ENCODE measurements at regions not wholly inside any gene's neighbourhood (a gene's known extent, or its start where the extent isn't known, plus 50 kb on each side); places are given as distances from the start of the nearest gene placed in this dataset.
A peak's percentile ranks its signal among the peaks of the same experiment; 100 is the strongest.

DNA sequence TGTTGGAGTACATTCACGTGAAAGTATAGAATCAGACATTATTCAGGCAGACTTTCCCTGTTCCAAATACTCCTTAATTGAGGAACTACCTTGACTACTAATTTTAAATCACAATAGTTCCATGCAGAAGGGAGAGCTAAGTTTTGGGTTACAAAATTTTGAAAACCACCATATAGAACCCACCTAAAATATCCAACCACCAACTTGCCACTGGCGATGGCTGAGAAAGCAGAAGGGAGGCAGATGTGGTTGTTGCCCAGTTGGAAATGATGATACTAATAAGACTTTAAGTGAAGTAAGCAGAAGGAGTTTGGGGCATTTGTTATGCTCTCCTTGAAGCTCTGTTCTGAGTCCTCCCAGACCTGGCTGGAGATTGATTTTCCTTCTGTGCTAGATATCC, 190.7 kb downstream of the HLX start:
- TF ChIP-seq, protein P1, sequence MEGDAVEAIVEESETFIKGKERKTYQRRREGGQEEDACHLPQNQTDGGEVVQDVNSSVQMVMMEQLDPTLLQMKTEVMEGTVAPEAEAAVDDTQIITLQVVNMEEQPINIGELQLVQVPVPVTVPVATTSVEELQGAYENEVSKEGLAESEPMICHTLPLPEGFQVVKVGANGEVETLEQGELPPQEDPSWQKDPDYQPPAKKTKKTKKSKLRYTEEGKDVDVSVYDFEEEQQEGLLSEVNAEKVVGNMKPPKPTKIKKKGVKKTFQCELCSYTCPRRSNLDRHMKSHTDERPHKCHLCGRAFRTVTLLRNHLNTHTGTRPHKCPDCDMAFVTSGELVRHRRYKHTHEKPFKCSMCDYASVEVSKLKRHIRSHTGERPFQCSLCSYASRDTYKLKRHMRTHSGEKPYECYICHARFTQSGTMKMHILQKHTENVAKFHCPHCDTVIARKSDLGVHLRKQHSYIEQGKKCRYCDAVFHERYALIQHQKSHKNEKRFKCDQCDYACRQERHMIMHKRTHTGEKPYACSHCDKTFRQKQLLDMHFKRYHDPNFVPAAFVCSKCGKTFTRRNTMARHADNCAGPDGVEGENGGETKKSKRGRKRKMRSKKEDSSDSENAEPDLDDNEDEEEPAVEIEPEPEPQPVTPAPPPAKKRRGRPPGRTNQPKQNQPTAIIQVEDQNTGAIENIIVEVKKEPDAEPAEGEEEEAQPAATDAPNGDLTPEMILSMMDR (IDR thresholded peaks at IDR 0.05): no peak
- H3K4me3 Mint-ChIP-seq: peak overlapping the region; percentile 1 to 68
- H4K20me1 ChIP-seq (ENCODE audit: insufficient read depth, low read length): no peaks in the 10 kb centered on the region
- no peaks in the 10 kb centered on the region for H3K9me3 Mint-ChIP-seq
- peak overlapping the region; percentile 48 for H3K4me2 ChIP-seq (replicated peaks; ENCODE audit: extremely low read depth, low read length, poor library complexity, severe bottlenecking)
- H3K27ac Mint-ChIP-seq: peak overlapping the region; percentile 55 to 95 (median 93)
- H3K4me3 ChIP-seq (replicated peaks in 1 of 3; ENCODE audit: low read depth in 2 of 3, low read length in 3 of 3): peak overlapping the region in 1 of 3 experiments; percentile 42
- H3K9ac ChIP-seq (ENCODE audit: insufficient read depth, low read length, poor library complexity, severe bottlenecking): no peak overlapping the region
- no CpG with 5 or more reads among the region's 2 CpGs for WGBS (ENCODE audit: insufficient coverage)
- no peaks in the 10 kb centered on the region for H3K9me3 ChIP-seq (replicated peaks in 1 of 2; ENCODE audit: control insufficient read depth in 1 of 2, insufficient read depth in 1 of 2, low read length in 2 of 2)
- H3K36me3 Mint-ChIP-seq: peaks cover 0 to 2% of the 10 kb centered on the region in 2 donors
- H3K4me1 ChIP-seq (ENCODE audit: control insufficient read depth in 1 of 2, insufficient read depth in 2 of 2, low read length in 2 of 2): peaks cover 60 to 82% of the 10 kb centered on the region in 2 donors
- peaks cover 0 to 1% (median 0%) of the 10 kb centered on the region in 3 donors for H3K27me3 Mint-ChIP-seq (ENCODE audit: low read depth in 3 of 3)
- peaks cover 76% of the 10 kb centered on the region for H3K4me1 Mint-ChIP-seq
- H3K36me3 ChIP-seq (replicated peaks in 1 of 2; ENCODE audit: control insufficient read depth in 1 of 2, insufficient read depth in 2 of 2, low read length in 2 of 2): no peaks in the 10 kb centered on the region
- H3K27ac ChIP-seq (ENCODE audit: low read depth in 1 of 2, low read length in 2 of 2): peak overlapping the region in 1 of 2 donors; percentile 71
- no peak overlapping the region for H2AFZ ChIP-seq (ENCODE audit: insufficient read depth, low read depth, low read length, poor library complexity, severe bottlenecking)
- peak in 2 of 3 donors; percentile 7 to 25 for DNase-seq
- H3K27me3 ChIP-seq (ENCODE audit: control insufficient read depth in 2 of 2, insufficient read depth in 2 of 2, low read length in 2 of 2): no peaks in the 10 kb centered on the region
- no peaks in the 10 kb centered on the region for H3K79me2 ChIP-seq (ENCODE audit: insufficient read depth, low read length)
- intact Hi-C loops (cut with micrococcal nuclease): loop anchor here (5.0 to 10.0 kb wide), 2 partner anchors 55 to 58 kb away; no protein-coding TSS in a partner anchor

DNA sequence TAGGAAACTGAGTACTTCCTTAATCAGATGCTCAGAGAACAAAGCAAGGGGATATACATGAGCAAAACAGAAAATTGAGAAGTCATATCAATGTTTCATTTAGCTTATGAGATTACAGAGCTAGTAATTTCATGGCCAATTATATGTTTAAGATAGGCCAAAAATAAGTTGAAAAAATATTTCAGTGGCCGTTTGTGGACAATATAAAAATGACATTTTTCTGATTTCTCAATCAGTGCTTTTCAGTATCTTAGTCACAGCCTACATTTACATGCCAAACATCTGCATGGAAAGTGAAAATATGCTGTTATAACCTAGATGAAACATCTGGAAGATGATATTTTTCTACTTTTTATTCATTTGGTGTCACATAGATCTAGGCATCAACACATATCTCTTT, 192.5 kb downstream of the HLX start:
- H2AFZ ChIP-seq (ENCODE audit: insufficient read depth, low read depth, low read length, poor library complexity, severe bottlenecking): no peak overlapping the region
- Mint-ChIP-seq H3K9me3 (peaks cover 0 to 3% (median 0%) of the 10 kb centered on the region in 7 donors), H3K27ac (peak overlapping the region in 3 of 7 donors; percentile 31 to 77 (median 60)), H3K4me3 (peak overlapping the region in 1 of 2 donors; percentile 39), H3K4me1 (peaks cover 80% of the 10 kb centered on the region), H3K36me3 (peaks cover 2 to 3% of the 10 kb centered on the region in 2 donors), H3K27me3 (ENCODE audit: low read depth in 3 of 3) (peaks cover 0 to 1% (median 0%) of the 10 kb centered on the region in 3 donors)
- no peak overlapping the region for H3K27ac ChIP-seq (ENCODE audit: low read depth in 1 of 2, low read length in 2 of 2)
- H3K9ac ChIP-seq (ENCODE audit: insufficient read depth, low read length, poor library complexity, severe bottlenecking): no peak overlapping the region
- WGBS (ENCODE audit: insufficient coverage): no CpG with 5 or more reads among the region's 1 CpG
- H4K20me1 ChIP-seq (ENCODE audit: insufficient read depth, low read length): no peaks in the 10 kb centered on the region
- peaks cover 65 to 85% of the 10 kb centered on the region in 2 donors for H3K4me1 ChIP-seq (ENCODE audit: control insufficient read depth in 1 of 2, insufficient read depth in 2 of 2, low read length in 2 of 2)
- intact Hi-C loops (cut with micrococcal nuclease): loop anchor here in 1 of 2 donors (5.0 kb wide), 1 partner anchor 59 kb away; no protein-coding TSS in a partner anchor
- no peaks in the 10 kb centered on the region for H3K27me3 ChIP-seq (ENCODE audit: control insufficient read depth in 2 of 2, insufficient read depth in 2 of 2, low read length in 2 of 2)
- H3K4me3 ChIP-seq (replicated peaks in 1 of 3; ENCODE audit: low read depth in 2 of 3, low read length in 3 of 3): peak overlapping the region in 1 of 3 experiments; percentile 8
- TF ChIP-seq, protein P1 (IDR thresholded peaks at IDR 0.05): no peak
- no peaks in the 10 kb centered on the region for H3K79me2 ChIP-seq (ENCODE audit: insufficient read depth, low read length)
- H3K36me3 ChIP-seq (replicated peaks in 1 of 2; ENCODE audit: control insufficient read depth in 1 of 2, insufficient read depth in 2 of 2, low read length in 2 of 2): no peaks in the 10 kb centered on the region
- no peaks in the 10 kb centered on the region for H3K9me3 ChIP-seq (replicated peaks in 1 of 2; ENCODE audit: control insufficient read depth in 1 of 2, insufficient read depth in 1 of 2, low read length in 2 of 2)
- DNase-seq: peak in 2 of 3 donors; percentile 22 to 33
- peak overlapping the region; percentile 9 for H3K4me2 ChIP-seq (replicated peaks; ENCODE audit: extremely low read depth, low read length, poor library complexity, severe bottlenecking)

Measured in CD14-positive monocyte (primary cell).